GM18867 (cell line): ENCODE measurements at regions not wholly inside any gene's neighbourhood (a gene's known extent, or its start where the extent isn't known, plus 50 kb on each side); places are given as distances from the start of the nearest gene placed in this dataset.
"Not testable (repeated sequence)": the region's sequence is repeated elsewhere in the genome, so short reads cannot be mapped to it uniquely, and the experiment has no call there.

ENCODE experiments used
- ATAC-seq: cut with Tn5 transposase; IDR thresholded peaks from one replicate; pipeline ENCODE4 v1.9.1; 2021; ENCODE audit warnings: mild to moderate bottlenecking, moderate library complexity; ENCODE audit not compliant: unreplicated experiment

DNA sequence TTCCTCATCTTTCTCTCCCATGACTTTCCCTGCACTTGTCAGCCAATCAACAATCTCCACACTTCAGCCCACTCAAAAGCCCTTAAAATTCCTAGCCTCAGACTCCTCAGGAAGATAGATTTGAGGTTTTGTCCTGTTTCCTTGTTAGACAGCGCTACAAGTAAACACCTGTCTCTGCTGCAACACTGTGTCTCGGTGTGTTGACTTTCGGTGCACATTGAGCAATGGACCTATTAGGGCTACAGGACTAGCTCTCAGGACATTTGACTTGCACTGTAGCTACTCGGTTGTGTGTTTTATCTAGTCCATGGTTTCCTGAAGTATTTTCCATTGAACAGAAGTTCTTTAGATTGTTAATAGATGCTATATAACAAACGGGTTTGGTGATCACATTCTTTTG lies 140.9 kb upstream of the XPO1 start:
- no peak for ATAC-seq

DNA sequence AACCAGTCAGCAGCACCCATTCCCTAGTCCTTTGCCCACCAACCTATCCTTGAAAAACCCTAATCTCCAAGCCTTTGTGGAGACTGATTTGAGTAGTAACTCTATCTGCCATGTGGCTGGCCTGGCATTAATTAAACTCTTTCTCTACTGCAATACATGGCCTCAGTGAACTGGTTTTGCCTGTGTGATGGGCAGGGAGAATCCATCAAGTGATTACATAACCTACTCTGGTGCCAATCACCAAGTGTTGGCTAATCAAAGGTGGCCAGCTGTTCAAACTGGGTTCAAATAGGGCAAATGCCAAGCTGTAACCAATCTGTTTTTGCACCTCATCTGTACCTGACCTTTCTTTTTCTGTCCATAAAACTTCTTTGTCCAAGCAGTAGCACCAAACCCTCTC lies 139.8 kb upstream of the XPO1 start:
- ATAC-seq: no peak

DNA sequence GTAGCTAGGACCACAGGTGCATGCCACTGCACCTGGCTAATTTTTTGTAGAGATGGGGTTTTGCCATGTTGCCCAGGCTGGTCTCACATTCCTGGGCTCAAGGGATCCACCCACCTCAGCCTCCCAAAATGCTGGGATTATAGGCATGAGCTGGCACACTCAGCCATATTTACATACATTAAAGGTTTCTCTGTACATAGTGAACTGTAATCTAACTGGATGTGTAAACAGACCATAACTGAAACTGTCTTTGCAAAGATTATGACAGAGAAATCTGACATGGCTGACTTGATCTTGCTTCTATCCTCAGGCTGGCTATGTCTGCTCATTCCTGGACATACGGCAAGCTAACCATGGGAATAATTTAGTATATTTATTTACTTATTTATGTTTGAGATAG lies 139.2 kb upstream of the XPO1 start:
- no peak for ATAC-seq

DNA sequence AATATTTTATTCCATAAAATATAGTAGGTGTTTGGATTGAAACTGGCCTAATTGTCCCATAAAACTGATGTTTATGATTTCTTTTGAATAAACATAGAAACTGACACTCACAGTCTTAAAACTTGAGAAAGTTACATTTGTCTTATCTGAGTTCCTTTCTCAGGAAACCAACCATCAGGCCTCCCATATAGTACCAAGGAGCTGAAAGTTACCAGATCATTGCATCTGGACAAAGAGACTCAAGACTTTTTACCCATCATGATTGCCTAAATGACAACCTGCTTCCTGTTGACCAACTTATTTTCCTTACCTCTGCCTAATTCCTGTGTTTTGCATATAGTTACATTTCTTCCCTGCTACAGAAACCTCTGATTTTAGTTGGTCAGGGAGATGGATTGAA lies 137.0 kb upstream of the XPO1 start:
- no peak for ATAC-seq

DNA sequence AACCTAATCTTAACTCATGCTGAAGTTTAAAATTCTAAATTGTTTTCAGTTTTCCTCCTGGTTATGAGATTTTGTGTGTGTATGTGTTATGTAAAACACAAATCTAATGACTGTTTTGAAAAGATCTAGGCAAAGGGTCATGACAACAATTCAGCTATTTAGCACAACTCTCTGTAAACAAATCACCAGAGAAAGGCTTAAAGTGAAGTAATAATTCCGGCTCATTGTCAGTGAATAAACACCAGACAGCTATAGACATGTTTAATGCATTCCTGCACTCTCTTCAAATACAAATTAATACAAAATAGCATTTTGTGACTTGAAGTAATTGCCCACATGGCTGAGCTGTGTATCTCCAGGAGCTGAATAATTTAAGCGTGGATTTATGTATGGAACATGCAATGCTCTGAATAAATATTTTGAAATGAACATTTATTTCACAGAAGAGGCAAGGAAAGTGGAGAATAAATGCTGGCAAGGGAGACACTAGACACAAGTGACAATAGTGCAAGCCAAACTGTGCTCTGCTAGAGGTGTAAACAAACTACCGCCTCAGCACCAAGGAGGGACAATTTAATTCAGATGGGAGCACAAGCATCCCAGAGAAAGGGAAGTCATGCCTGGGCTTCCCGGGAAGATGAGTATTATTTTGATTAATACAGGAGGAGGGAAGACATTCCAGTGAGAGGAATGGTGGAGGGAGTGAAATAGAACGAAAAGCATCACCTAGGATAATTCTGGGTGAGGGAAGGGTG lies 133.6 kb upstream of the XPO1 start:
- ATAC-seq: no peak

DNA sequence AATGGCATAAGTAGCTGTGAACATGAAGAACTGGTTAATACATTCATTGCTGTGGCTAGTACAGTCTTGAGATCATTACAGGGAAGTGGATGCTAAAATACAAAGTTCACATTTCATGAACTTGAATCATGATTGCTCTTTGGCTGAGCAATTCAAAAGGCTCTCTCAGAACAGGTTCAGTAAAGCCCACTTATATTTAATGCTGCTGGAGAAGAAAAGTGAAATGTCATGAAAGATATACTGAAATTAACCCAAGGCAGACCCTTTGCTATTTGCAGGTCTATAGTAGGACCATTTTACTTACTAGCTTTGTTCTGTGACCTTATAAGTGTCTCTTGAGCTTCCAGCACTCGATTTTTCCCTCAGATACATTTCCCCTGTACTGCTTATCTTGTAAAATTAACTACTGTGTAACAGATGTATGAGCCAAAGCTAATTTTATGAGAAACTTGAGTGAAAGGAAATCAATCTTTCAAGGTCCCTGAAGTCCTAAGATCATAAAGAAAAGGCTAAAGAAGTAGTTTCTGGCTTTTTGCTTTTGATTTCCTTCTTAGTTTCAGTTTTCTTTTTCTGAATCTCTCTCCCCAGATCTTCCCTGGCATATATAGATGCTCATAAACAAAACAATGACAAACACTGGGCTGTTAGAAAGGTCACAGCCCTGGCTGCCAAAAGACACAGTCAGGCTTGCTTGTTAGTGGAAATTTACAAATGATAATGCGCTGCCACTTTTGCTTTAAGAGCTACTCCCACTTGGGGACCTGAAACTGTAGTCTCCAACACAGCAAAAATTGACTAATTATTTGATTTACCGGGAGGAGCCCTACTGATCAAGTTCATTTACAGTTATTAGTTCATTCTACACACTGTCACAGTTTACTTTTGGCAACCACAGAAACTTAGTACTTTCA lies 132.7 kb upstream of the XPO1 start:
- peak; percentile 88 for ATAC-seq

DNA sequence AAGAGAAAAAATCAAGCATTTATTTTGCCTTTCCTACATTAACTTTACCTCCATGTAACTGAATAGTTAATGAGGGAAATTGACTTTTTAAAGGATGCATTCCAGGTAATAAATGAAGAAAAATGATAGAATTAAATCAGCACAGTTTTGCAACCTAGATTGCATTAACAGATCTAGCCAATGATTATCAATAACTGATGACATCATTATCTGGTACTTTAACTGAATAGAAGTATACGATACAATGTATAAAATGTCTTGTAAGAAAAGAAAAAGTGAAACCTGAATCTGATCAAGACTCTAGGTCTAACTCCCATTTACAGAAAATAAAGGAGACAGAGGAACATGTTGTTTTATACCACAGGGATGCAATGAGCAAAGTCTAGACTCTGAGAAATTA lies 126.0 kb upstream of the XPO1 start:
- no peak for ATAC-seq

DNA sequence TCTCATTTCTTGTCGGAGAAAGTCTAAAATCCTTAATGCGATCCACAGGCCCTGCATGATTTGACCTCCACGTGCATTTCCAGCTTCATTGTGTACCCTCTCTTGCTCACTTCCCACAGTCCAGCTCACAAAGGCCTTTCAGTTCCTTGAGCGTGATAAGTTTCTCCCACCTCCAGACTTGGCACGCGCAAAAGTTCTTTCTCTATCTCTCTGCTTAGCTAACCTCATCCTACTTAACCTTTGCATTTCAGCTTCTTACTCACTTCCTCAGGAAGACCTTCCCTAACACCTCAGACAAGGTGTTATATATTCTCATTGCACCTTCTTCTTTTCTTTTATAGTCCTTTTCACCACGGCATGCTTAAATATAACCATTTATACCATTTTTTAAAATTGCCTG lies 124.8 kb upstream of the XPO1 start:
- no peak for ATAC-seq

DNA sequence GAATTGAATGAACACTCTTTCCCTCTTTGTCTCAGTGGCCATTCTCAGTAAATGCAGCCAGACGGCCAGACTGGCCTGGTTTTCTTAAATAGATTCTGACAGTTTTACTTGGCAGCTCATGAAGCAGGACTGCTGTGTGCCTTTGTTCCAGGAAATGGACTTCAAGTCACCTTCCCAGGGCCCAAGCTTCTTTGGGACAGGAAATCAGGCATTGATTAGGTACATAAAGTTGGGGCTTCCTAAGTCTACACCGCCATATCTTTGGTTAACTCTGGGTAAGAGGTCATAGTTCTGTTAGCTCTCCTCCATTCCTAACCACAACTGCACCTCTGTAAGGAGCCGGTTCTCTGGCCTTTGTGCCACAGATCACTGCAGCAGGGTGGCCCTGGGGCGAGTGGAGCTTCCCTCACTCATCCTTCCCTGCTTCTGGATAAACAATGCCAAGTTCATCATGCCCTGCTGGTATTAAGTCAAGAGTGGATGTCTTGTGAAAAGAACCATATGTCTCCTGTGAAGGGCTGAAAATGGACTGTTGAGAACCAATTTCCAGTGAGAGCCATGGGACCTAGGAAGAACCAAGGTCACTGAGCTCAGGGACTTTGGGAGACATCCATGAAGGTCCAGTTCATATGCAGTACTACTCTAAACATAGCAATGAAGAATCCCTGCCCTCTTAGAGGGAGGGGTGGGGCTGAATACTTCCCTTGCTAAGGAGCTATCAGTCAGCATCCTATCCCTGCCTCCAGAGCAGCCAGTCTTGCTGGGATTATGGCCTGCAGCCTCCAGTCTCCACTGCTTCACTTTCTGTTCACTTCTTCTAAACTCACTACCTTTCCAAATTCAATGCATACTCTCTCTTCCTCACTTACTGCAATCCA lies 122.6 kb upstream of the XPO1 start:
- ATAC-seq: no peak

DNA sequence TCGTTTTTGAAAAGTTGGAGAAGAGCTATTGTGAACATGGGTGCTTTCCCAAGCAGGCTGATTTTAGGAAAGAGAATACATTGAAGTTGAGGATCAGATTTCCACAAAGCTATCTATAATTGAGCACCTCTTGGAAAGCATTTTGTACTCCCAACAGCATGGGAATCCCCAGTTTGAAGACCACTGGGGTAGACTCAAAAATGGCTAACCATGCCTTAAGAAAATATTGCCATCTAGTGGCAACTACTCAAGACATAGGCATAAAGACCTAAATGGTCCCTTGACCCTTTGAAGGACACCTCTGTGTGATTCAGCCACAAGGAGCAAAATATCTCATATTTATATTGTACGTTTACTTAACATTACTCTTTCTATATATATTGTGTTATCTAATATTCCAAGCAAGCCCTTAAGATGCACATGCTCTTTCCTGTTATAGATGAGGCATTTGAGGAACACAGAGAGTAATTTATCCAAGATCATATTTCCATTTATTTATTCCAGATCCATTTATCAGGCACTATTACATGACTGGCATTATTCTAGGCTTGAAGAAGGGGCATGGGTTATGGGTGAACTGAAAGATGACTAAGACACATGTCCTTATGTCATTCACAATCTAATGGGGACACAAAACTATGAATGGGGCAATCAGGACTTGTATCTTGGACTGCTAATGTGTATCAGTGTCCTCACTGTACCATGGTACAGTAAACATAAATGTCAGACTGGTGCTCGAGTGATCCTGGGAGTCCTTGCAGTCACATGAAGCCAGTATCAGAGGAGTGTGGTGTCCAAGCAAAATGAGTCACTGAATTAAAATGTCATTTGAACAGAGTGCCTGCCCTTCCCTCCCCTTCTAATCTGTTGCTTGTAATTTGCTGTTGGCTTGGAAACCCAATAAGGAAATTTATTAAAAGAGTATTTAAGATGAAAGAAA lies 121.0 kb upstream of the XPO1 start:
- ATAC-seq: peak; percentile 75

DNA sequence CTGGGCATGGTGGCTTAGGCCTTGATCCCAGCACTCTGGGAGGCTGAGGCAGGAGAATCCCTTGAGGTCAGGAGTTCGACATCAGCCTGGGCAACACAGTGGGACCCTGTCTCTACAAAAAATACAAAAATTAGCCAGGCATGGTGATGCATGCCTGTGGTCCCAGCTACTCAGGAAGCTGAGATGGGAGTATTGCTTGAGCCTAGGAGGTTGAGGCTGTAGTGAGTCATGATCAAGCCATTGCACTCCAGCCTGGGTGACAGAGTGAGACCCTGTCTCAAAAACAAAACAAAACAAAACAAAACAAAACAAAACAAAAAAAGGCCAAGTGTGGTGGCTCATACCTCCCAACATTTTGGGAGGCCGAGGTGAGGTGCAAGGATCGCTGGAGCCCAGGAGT lies 111.8 kb upstream of the XPO1 start:
- not testable (repeated sequence) for ATAC-seq

DNA sequence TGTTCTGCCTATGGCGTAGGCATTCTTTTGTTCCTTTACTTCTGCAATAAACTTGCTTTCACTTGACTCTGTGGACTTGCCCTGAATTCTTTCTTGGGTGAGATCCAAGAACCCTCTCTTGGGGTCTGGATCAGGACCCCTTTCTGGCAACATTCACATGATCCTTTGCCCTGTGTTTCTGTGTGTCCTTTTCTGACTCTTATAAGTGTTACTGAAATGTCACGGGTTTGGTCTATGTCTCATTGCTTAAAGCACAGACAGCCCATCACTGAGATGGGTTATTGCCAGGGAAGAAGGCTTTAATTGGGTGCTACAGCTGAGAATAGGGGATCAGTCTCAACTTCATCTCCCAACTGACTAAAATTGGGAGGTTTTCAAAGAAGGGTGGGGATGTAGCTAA lies 110.9 kb upstream of the XPO1 start:
- ATAC-seq: no peak

DNA sequence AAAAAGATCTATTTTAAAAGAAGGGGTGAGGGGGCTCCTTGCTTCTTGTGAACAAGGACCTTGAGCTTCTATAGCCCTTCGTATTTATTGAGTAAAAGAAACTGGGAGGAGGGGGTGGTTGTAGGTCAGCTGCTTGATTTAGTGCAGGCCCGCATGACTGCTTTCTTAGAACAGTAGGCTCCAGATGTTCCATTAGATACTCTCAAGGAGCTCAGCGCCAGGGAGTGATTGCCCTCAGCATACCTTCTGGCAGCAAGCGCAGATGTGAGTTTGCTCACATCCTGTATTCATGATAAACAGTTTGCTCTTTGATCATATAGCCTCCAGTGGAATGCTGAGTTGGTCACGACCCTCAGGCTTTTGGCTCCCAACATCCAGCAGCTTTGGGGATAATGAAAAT lies 108.9 kb upstream of the XPO1 start:
- no peak for ATAC-seq

DNA sequence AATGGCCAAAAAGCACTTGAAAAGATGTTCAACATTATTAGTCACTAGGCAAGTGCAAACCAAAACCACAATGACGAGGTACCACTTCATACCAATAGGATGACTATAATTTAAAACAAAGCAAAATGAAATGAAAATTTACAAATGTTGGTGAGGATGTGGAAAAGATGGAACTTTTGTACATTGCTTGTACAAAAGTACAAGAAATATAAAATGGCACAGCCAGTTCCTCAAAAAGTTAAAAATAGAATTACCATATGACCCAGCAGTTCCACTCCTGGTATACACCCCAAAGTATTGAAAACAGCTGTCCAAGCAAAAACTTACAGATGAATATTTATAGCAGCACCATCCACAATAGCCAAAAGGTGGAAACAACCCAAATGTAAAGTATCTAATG lies 107.8 kb upstream of the XPO1 start:
- ATAC-seq: no peak

DNA sequence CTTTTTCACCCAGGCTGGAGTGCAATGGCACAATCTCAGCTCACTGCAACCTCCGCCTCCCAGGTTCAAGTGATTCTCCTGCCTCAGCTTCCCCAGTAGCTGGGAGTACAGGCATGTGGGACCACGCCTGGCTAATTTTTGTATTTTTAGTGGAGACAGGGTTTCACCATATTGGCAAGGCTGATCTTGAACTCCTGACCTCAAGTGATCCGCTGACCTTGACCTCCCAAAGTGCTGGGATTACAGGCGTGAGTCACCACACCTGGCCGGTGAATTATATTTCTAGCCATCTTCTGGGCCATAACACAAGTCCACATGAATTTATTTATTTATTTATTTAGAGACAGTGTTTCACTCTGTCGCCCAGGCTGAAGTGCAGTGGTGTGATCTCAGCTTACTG lies 105.0 kb upstream of the XPO1 start:
- ATAC-seq: not testable (repeated sequence)

DNA sequence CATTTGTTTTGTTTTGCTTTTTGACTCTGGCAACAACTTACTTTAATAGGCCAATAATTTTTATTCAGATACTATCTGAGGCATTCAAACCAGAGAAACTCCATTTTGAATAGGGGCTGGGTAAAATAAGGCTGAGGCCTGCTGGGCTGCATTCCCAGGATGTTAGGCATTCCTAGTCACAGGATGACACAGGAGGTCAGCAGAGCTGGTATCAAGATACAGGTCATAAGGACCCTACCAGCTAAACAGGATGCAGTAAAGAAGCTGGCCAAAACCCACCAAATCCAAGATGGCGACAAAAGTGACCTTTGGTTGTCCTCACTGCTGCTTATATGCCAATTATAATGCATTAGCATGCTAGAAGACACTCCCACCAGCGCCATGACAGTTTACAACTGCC lies 102.2 kb upstream of the XPO1 start:
- ATAC-seq: no peak

DNA sequence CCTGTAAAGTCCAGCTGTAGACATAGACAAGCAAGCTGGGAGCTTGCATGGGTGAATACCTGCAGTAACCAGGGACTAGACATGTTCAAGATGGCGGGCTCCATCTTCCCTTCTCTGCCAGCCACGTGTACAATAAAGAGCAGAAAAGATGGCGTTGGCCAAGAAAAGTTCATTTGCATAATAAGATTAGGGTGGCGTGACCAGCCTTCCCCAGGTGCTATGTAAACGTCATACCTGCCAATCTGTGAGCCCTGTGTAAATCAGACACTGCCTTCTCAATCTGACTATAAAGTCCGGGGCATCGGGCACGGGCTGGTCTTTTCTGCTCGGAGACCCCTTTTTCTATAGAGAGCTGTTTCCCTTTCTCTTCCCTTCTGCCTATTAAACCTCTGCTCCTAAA lies 101.6 kb upstream of the XPO1 start:
- ATAC-seq: no peak

DNA sequence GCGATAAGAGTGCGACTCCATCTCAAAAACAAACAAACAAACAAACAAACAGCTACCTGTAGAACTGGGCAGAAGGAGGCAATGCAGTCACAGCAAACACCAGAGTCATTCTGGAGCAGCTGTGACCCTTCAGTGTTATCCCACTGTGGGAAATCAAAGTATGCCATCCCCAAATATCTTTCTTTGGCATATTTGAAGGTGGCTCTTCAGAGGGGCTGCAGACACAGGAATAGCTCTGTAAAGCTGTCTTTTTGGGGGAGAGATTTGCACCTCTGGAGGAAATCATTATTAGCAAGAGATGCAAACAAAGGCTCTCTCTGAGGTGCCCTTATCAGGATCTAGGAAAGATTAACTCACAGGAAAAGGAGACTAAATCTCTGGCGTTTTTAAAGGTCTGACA lies 98.5 kb upstream of the XPO1 start:
- ATAC-seq: no peak

DNA sequence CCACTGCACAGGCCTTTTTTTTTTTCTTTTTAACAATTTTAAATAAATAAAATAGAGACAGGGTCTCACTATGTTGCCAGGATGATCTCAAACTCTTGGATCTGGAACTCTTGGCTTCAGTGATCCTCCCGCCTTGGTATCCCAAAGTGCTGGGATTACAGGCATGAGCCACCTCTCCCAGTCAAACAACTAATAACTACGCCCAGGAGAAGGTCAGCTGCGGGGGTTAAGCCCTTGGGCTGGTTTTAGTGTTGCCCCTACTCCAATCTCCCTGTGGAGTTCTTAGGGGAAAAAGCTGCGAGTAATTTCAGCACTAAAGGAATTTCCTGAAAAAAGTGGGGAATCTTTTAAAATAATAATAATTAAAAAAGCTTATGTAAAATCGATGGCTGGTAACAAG lies 96.4 kb upstream of the XPO1 start:
- ATAC-seq: no peak

DNA sequence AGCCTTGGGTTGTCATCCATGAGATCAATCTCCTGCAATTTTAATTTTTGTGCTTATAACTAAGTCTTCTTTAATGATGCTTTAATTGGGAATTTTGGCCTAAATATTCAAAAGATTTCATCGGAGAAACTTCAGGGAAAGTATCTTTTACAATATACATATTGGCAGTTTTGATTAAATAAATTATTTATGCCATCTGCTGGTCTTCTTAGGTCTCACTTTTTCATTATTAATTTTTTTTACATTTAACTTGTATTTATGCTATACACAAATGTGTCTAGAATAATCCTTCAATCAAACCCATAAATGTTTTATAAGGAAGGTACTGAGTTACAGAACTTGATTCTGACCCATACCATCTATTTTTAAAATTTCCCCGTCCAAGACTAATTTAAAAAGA lies 95.1 kb upstream of the XPO1 start:
- no peak for ATAC-seq
